ENCODE measurements at regions not wholly inside any gene's neighbourhood (a gene's known extent, or its start where the extent isn't known, plus 50 kb on each side); places are given as distances from the start of the nearest gene placed in this dataset.
"Not testable (repeated sequence)": the region's sequence is repeated elsewhere in the genome, so short reads cannot be mapped to it uniquely, and the experiment has no call there.

DNA sequence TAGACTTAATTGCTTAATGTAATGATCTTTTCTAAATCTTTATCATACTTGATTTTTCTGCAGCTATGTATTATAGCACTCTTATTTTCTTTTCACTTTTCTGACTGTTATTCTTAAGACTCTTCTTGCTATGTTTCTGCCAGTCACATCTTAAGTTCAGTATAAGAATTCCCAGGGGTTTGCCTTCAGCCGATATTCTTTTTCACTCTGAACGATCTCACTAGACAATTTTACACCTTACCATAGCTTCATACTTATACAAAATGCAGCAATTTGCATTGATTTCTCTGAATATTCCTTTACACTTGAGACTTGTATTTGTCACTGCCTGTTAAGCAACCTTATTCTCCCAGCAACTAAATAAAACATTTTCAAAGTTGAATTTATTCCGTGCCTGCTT, 242.5 kb upstream of the OLFM3 start:
- TF ChIP-seq POLR2AphosphoS5 (IDR thresholded peaks at IDR 0.05; ENCODE audit: low read depth) (no peak), GABPA (IDR thresholded peaks at IDR 0.05; ENCODE audit: low read depth) (no peak), SPI1 (IDR thresholded peaks at IDR 0.05; ENCODE audit: borderline replicate concordance, low read depth) (no peak)
- TF ChIP-seq, protein P1, sequence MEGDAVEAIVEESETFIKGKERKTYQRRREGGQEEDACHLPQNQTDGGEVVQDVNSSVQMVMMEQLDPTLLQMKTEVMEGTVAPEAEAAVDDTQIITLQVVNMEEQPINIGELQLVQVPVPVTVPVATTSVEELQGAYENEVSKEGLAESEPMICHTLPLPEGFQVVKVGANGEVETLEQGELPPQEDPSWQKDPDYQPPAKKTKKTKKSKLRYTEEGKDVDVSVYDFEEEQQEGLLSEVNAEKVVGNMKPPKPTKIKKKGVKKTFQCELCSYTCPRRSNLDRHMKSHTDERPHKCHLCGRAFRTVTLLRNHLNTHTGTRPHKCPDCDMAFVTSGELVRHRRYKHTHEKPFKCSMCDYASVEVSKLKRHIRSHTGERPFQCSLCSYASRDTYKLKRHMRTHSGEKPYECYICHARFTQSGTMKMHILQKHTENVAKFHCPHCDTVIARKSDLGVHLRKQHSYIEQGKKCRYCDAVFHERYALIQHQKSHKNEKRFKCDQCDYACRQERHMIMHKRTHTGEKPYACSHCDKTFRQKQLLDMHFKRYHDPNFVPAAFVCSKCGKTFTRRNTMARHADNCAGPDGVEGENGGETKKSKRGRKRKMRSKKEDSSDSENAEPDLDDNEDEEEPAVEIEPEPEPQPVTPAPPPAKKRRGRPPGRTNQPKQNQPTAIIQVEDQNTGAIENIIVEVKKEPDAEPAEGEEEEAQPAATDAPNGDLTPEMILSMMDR (IDR thresholded peaks at IDR 0.05; ENCODE audit: insufficient read depth, low read length), result no peak
- TF ChIP-seq, protein P2, sequence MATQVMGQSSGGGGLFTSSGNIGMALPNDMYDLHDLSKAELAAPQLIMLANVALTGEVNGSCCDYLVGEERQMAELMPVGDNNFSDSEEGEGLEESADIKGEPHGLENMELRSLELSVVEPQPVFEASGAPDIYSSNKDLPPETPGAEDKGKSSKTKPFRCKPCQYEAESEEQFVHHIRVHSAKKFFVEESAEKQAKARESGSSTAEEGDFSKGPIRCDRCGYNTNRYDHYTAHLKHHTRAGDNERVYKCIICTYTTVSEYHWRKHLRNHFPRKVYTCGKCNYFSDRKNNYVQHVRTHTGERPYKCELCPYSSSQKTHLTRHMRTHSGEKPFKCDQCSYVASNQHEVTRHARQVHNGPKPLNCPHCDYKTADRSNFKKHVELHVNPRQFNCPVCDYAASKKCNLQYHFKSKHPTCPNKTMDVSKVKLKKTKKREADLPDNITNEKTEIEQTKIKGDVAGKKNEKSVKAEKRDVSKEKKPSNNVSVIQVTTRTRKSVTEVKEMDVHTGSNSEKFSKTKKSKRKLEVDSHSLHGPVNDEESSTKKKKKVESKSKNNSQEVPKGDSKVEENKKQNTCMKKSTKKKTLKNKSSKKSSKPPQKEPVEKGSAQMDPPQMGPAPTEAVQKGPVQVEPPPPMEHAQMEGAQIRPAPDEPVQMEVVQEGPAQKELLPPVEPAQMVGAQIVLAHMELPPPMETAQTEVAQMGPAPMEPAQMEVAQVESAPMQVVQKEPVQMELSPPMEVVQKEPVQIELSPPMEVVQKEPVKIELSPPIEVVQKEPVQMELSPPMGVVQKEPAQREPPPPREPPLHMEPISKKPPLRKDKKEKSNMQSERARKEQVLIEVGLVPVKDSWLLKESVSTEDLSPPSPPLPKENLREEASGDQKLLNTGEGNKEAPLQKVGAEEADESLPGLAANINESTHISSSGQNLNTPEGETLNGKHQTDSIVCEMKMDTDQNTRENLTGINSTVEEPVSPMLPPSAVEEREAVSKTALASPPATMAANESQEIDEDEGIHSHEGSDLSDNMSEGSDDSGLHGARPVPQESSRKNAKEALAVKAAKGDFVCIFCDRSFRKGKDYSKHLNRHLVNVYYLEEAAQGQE (IDR thresholded peaks at IDR 0.05; ENCODE audit: insufficient replicate concordance, low read depth), result no peak
- DNase-seq (ENCODE audit: low read depth in 1 of 2, low spot score in 1 of 2), result no peak
- no peak overlapping the region for H3K27ac ChIP-seq (replicated peaks)
- H3K4me3 ChIP-seq (replicated peaks; ENCODE audit: insufficient read depth, low read length), result no peak overlapping the region
- no peaks in the 10 kb centered on the region for H3K27me3 ChIP-seq (ENCODE audit: insufficient read depth, poor library complexity, severe bottlenecking)

DNA sequence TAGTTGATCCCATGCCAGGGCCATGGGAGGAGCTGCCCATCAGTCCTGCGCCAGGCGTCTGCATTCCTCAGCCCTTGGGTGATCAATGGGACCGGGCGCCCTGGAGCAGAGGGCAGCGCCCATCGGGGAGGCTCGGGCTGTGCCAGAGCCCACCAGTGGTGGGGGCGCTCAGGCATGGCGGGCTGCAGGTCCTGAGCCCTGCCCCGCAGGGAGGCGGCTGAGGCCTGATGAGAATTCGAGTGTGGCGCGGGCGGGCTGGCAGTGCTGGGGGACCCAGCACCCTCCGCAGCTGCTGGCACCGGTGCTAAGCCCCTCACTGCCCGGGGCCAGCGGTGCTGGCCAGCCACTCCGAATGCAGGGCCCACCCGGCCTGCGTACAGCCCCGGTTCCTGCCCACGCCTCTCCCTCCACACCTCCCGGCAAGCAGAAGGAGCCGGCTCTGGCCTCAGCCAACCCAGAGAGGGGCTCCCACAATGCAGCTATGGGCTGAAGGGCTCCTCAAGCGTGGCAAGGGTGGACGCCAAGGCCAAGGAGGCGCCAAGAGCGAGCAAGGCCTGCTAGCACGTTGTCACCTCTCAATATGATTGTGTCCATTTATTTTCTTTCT, 238.1 kb upstream of the OLFM3 start:
- H3K27ac ChIP-seq (replicated peaks), result no peak overlapping the region
- H3K4me3 ChIP-seq (replicated peaks; ENCODE audit: insufficient read depth, low read length), result no peak overlapping the region
- no peaks in the 10 kb centered on the region for H3K27me3 ChIP-seq (ENCODE audit: insufficient read depth, poor library complexity, severe bottlenecking)
- no peak for TF ChIP-seq POLR2AphosphoS5 (IDR thresholded peaks at IDR 0.05; ENCODE audit: low read depth)
- TF ChIP-seq, protein P2 (IDR thresholded peaks at IDR 0.05; ENCODE audit: insufficient replicate concordance, low read depth), result no peak
- TF ChIP-seq, protein P1 (IDR thresholded peaks at IDR 0.05; ENCODE audit: insufficient read depth, low read length), result no peak
- TF ChIP-seq GABPA (IDR thresholded peaks at IDR 0.05; ENCODE audit: low read depth), result no peak
- TF ChIP-seq SPI1 (IDR thresholded peaks at IDR 0.05; ENCODE audit: borderline replicate concordance, low read depth), result no peak
- no peak for DNase-seq (ENCODE audit: low read depth in 1 of 2, low spot score in 1 of 2)

DNA sequence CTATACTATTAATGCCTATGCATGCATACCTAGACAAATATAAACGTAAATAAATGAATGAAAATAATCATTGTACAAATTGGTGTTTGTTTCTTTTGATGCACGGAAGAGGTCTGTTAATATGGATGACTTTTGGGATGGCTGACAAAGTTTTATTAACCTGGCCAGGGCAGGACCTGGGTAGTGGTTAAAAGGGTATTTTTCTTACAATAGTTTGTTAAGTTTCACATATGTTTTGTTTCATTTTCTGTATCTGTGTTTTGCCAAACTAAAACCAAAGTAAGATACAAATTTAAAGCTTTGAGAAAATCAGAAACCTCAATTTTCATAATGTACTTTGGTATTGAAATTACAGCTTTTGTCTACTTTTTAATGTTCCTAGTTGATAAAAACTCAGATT, 222.7 kb upstream of the OLFM3 start:
- TF ChIP-seq GABPA (IDR thresholded peaks at IDR 0.05; ENCODE audit: low read depth) (no peak), SPI1 (IDR thresholded peaks at IDR 0.05; ENCODE audit: borderline replicate concordance, low read depth) (no peak), POLR2AphosphoS5 (IDR thresholded peaks at IDR 0.05; ENCODE audit: low read depth) (no peak)
- TF ChIP-seq, protein P1 (IDR thresholded peaks at IDR 0.05; ENCODE audit: insufficient read depth, low read length), result no peak
- TF ChIP-seq, protein P2 (IDR thresholded peaks at IDR 0.05; ENCODE audit: insufficient replicate concordance, low read depth), result no peak
- H3K4me3 ChIP-seq (replicated peaks; ENCODE audit: insufficient read depth, low read length), result no peak overlapping the region
- no peak for DNase-seq (ENCODE audit: low read depth in 1 of 2, low spot score in 1 of 2)
- H3K27me3 ChIP-seq (ENCODE audit: insufficient read depth, poor library complexity, severe bottlenecking), result no peaks in the 10 kb centered on the region
- H3K27ac ChIP-seq (replicated peaks), result no peak overlapping the region

DNA sequence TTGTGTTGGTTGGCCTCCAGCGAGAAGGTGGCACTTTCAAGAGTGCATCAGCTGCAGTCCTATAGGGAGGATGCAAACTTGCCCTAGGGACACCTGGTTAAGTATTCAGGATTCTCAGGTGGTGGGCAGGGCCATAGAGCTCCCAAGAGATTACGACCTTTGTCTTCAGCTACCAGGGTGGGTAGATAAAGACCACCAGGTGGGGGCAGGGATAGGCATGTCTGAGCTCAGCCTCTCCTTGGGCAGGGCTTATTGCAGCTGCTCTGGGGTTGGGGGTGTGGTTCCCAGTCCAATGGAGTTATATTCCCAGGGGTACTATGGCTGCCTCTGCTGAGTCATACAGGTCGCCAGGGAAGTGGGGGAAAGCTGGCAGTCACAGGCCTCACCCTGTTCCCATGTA, 214.2 kb upstream of the OLFM3 start:
- not testable (repeated sequence) for H3K4me3 ChIP-seq (replicated peaks; ENCODE audit: insufficient read depth, low read length); DNase-seq (ENCODE audit: low read depth in 1 of 2, low spot score in 1 of 2); H3K27ac ChIP-seq (replicated peaks); H3K27me3 ChIP-seq (ENCODE audit: insufficient read depth, poor library complexity, severe bottlenecking)
